ENCODE measurements at regions not wholly inside any gene's neighbourhood (a gene's known extent, or its start where the extent isn't known, plus 50 kb on each side); places are given as distances from the start of the nearest gene placed in this dataset.

DNA sequence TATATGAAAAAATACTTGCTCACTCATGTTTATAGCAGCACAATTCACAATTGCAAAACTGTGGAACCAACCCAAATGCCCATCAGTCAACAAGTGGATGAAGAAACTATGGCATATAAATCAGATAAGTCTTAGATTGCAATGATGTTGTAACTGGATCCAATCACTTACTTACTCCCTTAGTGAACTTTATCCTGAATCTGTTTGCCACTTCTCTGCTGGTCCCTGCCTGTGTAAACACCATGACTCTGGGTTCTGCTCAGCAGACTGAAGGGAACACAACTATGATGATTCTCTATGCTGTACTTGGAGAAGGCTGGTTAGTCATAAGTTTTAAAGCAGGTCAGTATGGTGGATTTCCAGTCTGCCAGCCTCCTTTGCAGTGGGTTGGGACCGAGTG lies 391.2 kb downstream of the RWDD3 start:
- Histone ChIP-seq H3K27me3 (replicated peaks in 1 of 4; ENCODE audit: control insufficient read depth in 3 of 4, extremely low read depth in 1 of 4, insufficient read depth in 3 of 4, low read length in 3 of 4) (no peaks in the 10 kb centered on the region), H2BK120ac (replicated peaks; ENCODE audit: low read depth, low read length) (no peak overlapping the region), H4K20me1 (replicated peaks in 1 of 2; ENCODE audit: control insufficient read depth in 1 of 2, insufficient read depth in 2 of 2, low read length in 2 of 2) (no peaks in the 10 kb centered on the region), H3K27ac (ENCODE audit: low read depth, low read length) (no peak overlapping the region), H3K4ac (replicated peaks; ENCODE audit: insufficient read length, low read depth, low read length) (no peak overlapping the region), H3K9me3 (ENCODE audit: insufficient read depth in 2 of 2, low read depth in 1 of 2, low read length in 1 of 2) (no peaks in the 10 kb centered on the region), H2AFZ (ENCODE audit: low read length) (no peak overlapping the region), H2BK20ac (ENCODE audit: low read length) (no peak overlapping the region), H2AK5ac (ENCODE audit: low read depth, low read length) (no peak overlapping the region), H3K4me2 (ENCODE audit: insufficient read depth in 1 of 2, low read depth in 2 of 2, low read length in 2 of 2) (no peak overlapping the region), H4K5ac (ENCODE audit: insufficient read length, low read depth, low read length) (no peak overlapping the region), H3K9ac (replicated peaks in 1 of 4; ENCODE audit: extremely low read depth in 1 of 4, low read depth in 3 of 4, low read length in 3 of 4) (no peak overlapping the region), H2BK12ac (ENCODE audit: low read depth, low read length) (no peak overlapping the region), H3K14ac (ENCODE audit: insufficient read length) (no peak overlapping the region), H3K56ac (replicated peaks; ENCODE audit: insufficient read length, low read depth, low read length) (no peak overlapping the region), H3K4me3 (ENCODE audit: extremely low read depth in 1 of 4, insufficient read depth in 2 of 4, low read depth in 3 of 4, low read length in 4 of 4) (no peak overlapping the region), H3K4me1 (replicated peaks in 1 of 4; ENCODE audit: control insufficient read depth in 3 of 4, insufficient read depth in 4 of 4, low read length in 3 of 4) (no peaks in the 10 kb centered on the region; a peak in 1 of 7 replicates), H3K79me2 (ENCODE audit: control insufficient read depth in 1 of 2, insufficient read depth in 2 of 2, low read length in 2 of 2) (no peaks in the 10 kb centered on the region), H4K91ac (replicated peaks; ENCODE audit: insufficient read length, low read length) (no peak overlapping the region), H3K36me3 (ENCODE audit: control insufficient read depth in 2 of 4, insufficient read depth in 4 of 4, low read length in 3 of 4) (no peaks in the 10 kb centered on the region; a peak in 1 of 8 replicates), H3K23ac (ENCODE audit: insufficient read length) (no peak overlapping the region), H2BK5ac (ENCODE audit: low read depth, low read length) (no peak overlapping the region), H3K79me1 (ENCODE audit: low read depth, low read length) (no peaks in the 10 kb centered on the region), H3K23me2 (ENCODE audit: low read depth, low read length) (no peaks in the 10 kb centered on the region), H2BK15ac (ENCODE audit: low read length) (no peak overlapping the region), H3K18ac (ENCODE audit: extremely low read depth, low read length) (no peak overlapping the region), H4K8ac (ENCODE audit: extremely low read depth, insufficient read depth, low read length) (no peak overlapping the region)
- POLR2A ChIA-PET (ENCODE audit: partially characterized antibody) = no interaction called here
- FAIRE-seq (no peak), DNase-seq (ENCODE audit: low read depth in 1 of 2, low spot score in 2 of 2) (no peak)
- 95% methylated on average over 1 of the region's 1 CpG; no CpG with 5 or more reads in 1 of the 2 experiments for WGBS, 2 experiments (ENCODE audit: extremely low coverage in 1 of 2, insufficient coverage in 1 of 2, insufficient read length in 1 of 2, insufficient replicate concordance in 2 of 2, low coverage in 1 of 2, low lambda C conversion rate in 2 of 2, missing lambda C conversion rate in 1 of 2)
- TF ChIP-seq JUN (IDR thresholded peaks at IDR 0.05; ENCODE audit: low read depth, low read length) (no peak), PHF8 (conservative IDR thresholded peaks at IDR 0.05; ENCODE audit: low read depth, low read length) (no peak), KDM1A (IDR thresholded peaks at IDR 0.05; ENCODE audit: borderline replicate concordance, low read length) (no peak), SUZ12 (IDR thresholded peaks at IDR 0.05; ENCODE audit: low read length) (no peak), RAD21 (IDR thresholded peaks at IDR 0.05 in 1 of 2, conservative IDR thresholded peaks at IDR 0.05 in 1 of 2; ENCODE audit: low read depth in 2 of 2, low read length in 2 of 2) (no peak), USF2 (IDR thresholded peaks at IDR 0.05; ENCODE audit: low read length) (no peak), JUND (IDR thresholded peaks at IDR 0.05; ENCODE audit: low read length) (no peak)
- TF ChIP-seq, protein P1, sequence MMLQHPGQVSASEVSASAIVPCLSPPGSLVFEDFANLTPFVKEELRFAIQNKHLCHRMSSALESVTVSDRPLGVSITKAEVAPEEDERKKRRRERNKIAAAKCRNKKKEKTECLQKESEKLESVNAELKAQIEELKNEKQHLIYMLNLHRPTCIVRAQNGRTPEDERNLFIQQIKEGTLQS (IDR thresholded peaks at IDR 0.05; ENCODE audit: insufficient read depth, low read depth, low read length) = no peak
- CTCF ChIA-PET (ENCODE audit: partially characterized antibody) = no interaction called here

All from H1 (cell line).